Thyroid gland (tissue), 4 donors: ENCODE measurements at regions not wholly inside any gene's neighbourhood (a gene's known extent, or its start where the extent isn't known, plus 50 kb on each side); places are given as distances from the start of the nearest gene placed in this dataset.

Experiments
- POLR2A ChIP-seq, 2 donors: fragments of 450-650 bp; IDR thresholded peaks; one replicate each; pipeline ENCODE4 v1.6.1; 2017; ENCODE audit warnings: antibody characterized with exemption in 2 of 2, mild to moderate bottlenecking in 2 of 2, moderate library complexity in 1 of 2
- TF ChIP-seq, protein P1 (sequence below), 6 experiments: fragments of 200-600 bp in 3 of 6; fragments of 450-650 bp in 3 of 6; sonication (generic) in 3 of 6; IDR thresholded peaks; one replicate each; pipeline ENCODE4 v1.5.1; 2016 to 2019; ENCODE audit warnings: antibody characterized with exemption in 6 of 6, mild to moderate bottlenecking in 2 of 6, inconsistent platforms in 1 of 6, moderate library complexity in 1 of 6

GRCh38 chr16:86794216-86794864 lies 216.0 kb downstream of the FOXL1 start:
- no peak for TF ChIP-seq POLR2A (IDR thresholded peaks at IDR 0.05)
- TF ChIP-seq, protein P1, sequence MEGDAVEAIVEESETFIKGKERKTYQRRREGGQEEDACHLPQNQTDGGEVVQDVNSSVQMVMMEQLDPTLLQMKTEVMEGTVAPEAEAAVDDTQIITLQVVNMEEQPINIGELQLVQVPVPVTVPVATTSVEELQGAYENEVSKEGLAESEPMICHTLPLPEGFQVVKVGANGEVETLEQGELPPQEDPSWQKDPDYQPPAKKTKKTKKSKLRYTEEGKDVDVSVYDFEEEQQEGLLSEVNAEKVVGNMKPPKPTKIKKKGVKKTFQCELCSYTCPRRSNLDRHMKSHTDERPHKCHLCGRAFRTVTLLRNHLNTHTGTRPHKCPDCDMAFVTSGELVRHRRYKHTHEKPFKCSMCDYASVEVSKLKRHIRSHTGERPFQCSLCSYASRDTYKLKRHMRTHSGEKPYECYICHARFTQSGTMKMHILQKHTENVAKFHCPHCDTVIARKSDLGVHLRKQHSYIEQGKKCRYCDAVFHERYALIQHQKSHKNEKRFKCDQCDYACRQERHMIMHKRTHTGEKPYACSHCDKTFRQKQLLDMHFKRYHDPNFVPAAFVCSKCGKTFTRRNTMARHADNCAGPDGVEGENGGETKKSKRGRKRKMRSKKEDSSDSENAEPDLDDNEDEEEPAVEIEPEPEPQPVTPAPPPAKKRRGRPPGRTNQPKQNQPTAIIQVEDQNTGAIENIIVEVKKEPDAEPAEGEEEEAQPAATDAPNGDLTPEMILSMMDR (IDR thresholded peaks at IDR 0.05): no peak
